HG02943 (cell line): ENCODE measurements at regions not wholly inside any gene's neighbourhood (a gene's known extent, or its start where the extent isn't known, plus 50 kb on each side); places are given as distances from the start of the nearest gene placed in this dataset.

Experiments used
- ATAC-seq: cut with Tn5 transposase; IDR thresholded peaks from one replicate; pipeline ENCODE4 v1.9.1; 2021; ENCODE audit warnings: mild to moderate bottlenecking, low read depth, moderate library complexity; ENCODE audit not compliant: unreplicated experiment

DNA sequence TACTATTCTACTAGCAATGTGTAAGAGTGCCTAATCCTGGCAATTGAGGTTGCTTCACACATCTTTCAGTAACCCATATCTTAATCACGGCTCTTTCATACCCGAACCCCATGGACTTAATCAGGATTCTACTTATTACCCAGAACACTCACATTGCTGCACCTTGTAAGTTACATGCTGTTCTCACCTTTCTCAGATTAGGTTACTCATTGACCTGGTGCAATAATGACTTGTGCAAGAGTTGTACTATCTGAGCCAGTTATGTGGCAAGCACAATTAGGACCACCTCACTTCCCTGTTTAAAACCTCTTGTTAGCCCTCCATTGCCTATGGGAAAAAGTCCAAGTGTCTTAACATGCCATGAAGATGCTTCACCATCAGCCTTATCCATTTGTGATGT, 306.7 kb upstream of the E2F7 start:
- no peak for ATAC-seq

DNA sequence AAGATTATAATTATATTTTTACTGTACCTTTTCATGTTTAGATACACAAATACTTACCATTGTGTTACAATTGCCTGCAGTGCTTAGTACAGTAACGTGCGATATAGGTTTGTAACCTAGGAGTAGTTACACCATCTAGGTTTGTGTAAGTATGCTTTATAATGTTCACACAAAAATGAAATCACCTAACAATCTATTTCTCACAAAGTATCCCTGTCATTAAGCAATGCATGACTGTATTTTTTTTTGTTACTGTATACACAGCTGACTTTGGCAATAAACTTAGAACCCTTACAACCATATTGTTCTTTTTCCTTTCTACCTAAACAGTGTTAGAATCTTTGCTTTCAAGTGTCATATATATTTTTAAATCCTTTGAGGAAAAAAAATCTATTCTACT, 303.0 kb upstream of the E2F7 start:
- ATAC-seq = no peak

DNA sequence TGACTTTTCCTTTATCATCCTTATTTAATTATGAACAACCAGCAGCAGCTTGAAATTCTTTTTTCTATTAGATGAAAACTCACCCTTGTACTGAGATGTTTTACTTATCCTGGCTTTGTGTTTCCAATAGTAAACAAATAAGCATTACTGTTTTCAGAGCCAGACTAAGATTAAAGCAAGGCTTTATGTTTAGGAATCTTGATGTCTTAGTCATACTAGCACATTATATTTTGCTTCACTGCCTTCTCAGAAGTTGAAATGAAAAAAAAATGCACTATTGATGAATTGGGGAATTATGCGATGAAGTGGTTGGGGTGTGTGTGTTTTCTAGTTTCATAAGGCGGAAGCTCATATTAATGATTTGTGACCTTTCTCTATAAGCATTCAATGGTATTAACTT, 301.2 kb upstream of the E2F7 start:
- no peak for ATAC-seq

DNA sequence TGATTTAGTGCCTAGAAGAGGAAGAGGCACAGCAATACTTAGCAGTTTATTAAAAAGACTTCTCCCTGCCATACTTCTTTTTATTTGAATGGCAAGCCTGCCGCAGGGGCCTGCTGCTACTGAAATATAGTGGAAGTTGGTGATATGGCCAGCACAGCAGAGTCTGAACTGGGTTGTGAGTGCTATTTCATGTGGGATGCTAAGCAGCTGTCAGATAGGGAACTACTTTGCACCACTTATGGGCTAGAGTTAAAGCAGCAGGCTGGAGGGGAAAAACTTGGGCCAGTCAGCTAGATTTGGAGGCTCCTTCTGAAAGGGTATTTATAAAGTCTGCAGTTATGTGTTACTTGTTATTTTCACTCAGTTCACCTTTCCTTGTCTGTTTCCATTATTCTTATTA, 299.0 kb upstream of the E2F7 start:
- no peak for ATAC-seq

DNA sequence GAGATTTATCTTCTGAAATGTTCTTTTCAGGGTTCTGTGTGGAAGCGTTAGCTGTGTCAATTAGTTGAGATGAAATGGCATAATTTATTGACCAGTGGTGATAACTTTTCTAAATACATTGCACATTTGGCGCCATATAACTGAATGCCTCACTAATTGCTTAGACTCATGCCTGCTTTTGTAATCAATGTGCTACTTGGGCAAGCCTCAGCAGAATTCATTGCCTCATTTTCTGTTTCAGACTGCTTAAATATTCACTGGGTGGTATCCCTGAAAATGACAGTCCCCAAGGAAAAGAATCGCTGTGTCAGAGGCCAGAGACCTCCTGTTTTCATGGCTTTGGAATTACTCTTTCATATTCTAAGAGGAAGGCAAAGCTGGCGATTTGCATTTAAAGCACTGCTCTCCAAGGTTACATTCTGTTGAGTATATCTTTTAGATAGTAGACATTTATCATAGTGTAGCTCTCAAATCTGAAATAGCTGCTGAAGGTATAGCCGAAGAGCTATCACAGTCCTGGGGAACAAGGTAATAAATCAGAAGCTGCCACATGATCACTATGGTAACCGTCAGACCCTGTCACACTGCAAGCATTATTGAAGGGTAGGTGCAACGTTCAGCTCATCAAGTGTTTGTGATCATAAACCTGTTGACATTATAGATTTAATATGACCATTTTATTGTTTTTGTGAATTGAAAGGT, 297.3 kb upstream of the E2F7 start:
- ATAC-seq = no peak

DNA sequence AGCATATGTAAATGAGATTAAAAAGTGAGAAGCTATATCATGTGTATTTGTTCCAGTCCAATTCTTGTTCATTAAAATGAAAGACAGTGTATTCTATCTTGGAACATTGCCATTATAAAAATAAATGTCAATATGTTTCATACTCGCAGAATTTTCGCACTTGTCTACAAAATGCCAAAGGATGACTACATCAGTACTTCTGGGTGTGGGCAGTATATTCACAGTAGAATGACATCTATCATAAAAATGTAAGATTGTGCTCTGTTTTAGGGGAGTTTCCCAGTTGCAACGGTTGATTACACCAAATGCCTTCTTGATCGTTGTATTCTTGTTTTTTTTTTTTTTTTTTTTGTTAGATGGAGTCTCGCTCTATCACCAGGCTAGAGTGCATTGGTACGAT, 292.3 kb upstream of the E2F7 start:
- no peak for ATAC-seq

DNA sequence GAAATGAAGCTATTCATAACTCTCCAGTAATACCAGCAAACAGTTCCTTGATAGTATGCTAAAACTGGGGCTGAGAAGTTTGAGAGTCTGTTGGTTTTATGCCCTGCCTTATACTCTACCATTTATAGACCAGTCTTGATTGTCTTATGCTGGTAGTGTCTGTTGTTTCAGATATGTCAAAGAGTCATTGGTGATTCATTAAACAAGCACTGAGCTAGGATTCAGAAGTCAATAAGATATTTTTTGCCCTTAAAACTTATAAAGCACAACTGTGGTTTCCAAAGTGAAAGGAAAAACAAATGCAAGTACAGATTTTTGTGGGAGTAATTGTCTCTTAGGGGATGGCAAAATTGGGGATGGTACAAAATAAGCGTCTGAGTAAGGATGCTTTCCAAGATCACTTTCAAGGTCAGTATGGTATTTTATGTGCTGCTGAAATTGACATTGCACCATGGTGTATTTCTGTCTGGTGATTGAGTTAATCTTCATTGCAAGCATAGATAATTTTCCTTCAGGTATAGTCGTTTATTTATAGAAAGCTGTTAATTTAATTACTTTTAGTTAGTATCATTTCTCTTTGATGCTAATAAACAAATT, 289.5 kb upstream of the E2F7 start:
- no peak for ATAC-seq

DNA sequence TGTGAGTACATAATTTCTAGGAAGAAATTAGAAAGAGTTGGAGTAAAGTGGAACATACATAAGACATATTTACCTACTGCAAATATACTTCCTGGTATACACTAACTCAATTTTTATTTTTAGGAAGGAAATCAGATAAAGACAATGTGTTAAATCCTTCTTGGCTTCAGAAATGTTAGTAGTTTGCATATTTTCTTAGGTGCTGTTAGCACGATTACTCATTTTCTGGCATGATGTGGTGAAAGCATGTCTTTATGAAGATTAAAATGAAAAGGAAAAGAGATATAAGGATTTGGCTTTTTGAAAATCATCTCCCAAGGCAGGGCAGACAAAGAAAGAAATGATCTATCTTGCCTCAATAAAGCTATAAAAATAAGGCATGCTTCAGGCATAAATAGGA, 287.6 kb upstream of the E2F7 start:
- no peak for ATAC-seq

DNA sequence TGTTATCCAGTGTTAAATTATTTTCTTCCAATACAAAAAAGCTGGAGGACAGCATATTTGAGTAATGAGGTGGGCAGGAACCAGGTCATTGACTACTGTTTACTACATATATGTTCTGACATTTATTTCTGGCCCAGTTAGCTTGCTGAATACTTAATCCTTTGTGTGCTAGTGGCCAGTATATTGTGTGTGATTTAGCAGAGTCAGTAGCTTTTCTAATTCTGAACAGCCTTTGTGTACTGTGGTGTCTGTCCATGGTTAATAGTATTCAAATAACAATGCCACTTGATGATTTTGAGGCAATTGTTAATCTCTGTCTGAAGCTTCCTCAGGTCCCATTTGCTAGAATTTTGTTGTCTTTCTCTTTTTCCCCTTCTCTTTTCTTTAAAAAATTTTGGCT, 286.5 kb upstream of the E2F7 start:
- no peak for ATAC-seq

DNA sequence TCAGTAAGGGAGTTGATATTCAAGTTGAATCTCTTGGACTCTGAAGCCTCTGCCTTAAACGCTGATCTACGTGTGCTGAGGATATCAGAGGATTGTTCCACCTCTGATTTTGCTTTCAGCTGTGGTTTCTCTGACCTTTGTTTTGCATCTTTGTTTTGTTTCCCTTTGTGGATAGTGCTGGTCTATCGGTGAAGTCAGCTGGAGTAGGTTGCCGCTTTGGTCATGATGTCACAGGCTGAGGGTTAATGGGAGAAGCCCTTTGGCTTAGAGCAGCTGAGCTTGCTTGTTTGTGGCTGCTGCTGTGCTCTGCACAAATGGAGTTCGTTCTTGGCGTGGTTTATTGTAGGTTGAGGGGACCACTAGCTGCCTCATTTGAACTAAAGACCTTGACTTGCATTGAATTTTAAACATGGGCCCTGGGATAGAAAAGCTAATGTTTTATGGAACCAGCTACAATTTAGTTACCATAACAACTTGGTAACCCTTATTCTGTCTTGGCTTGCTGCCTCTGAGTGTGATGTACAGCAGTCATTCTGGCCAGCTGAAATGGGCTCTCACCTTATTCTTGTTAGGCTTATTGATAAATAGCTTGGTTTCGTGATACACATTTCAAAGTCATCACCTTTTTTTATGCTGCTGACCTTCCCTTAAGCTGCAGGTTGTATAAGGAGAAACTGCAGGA, 284.5 kb upstream of the E2F7 start:
- ATAC-seq = no peak

DNA sequence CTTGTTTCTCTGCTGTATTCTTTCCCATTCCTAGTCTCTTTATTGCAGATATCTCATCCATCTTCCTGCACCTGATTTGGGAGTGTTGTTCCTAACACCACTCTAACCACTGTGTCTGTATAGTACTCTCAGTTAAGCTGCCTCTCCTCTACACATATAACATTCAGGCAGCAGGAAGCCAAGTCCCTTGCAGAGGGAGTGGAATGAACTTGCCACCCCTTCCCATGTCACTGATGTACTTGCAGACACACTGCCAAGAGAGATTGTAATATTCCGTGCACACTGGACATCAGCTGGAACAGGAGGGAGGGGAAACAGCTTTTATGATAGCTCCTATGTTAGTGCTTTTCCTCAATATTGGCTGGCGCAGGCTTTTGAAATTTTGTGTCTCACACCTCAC, 281.6 kb upstream of the E2F7 start:
- ATAC-seq = no peak

DNA sequence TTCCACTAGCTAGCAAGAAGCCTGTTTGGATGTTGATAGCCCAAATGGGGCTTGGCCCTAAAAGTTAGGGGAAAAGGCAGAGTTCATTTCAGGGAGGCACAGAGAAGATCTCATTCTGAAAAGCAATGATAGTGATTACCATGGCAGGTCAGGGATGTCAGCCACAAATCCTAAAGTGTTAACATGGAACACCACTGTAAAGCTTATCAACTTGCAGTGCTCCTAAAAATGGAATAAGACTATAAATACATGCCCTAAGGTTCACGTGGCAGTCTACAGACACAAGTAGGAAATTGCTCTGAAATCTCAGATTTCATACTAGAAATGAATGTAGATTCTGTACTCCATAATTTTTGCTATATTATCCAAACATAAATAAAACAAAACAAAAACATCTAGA, 280.0 kb upstream of the E2F7 start:
- ATAC-seq = no peak

DNA sequence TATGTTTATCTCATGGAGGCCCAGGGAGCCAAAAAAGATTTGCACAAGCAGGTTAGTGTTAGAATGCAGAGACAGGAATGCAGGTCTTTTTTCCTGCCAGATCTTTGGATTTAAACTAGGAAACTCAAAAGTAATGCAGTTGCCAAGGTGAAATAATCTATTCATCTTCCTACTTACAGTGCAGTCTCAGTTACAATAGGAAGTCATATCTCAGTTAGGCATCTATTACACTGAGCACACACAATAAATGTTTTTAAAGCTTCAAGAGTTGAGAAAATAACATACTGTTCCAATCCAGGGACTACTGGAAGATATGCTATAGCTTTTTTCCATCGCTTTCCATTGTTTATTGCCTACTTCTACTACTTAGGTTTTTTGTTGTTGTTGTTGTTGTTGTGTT, 279.3 kb upstream of the E2F7 start:
- no peak for ATAC-seq

DNA sequence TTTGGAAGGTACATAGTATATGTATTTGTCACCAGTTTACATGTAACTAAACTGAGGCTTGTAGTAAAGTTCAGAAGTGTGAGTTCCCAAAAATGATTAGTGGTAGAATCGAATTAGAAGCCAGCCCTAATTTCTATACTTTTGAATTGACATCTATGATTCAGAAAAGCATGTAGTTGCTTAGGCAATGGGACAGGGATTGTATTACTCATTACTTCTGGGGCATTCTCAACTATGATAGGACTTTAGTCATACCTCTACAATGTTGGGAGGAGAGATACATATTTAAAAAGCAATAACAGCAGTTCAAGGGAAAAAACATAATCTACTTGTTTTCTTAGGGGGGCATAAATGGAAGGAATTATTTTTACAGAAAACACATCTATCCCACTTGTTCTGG, 277.9 kb upstream of the E2F7 start:
- ATAC-seq = no peak

DNA sequence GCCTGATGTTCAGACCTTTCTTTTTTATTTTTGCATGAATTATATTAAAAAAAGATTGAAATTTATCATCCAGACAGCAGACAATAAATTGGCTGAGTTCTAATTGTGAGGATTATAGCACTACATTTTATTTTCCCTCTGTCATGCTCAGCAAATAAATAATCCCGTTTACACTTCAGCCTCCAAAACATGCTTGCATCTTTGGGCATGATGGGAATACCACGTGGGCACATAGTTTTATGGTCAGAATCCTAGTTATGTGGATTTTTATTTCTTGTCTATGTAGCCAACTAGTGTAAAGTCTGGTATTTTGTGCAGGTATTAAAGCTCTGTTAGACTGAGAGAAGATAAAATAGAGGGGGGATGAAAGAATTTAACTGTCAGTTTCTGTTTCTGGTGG, 276.9 kb upstream of the E2F7 start:
- ATAC-seq = no peak

DNA sequence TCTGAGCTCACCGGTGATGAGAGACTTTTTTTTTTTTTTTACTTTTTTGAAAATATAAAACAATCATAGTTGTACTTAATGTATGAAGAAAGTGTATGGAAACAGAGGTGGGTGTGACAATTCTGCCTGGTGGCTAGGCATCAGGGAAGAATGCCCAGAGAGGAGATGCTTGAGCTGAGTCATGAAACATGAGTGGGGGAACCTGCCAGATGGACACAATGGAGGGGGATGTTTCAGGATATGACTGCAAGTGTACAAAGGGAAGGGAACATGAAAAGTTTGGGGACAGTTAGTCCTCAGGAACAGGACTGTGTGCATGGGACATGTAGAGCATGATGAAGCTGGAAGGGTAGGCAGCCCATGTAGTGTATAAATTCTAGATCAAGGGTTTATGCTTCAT, 274.2 kb upstream of the E2F7 start:
- no peak for ATAC-seq

DNA sequence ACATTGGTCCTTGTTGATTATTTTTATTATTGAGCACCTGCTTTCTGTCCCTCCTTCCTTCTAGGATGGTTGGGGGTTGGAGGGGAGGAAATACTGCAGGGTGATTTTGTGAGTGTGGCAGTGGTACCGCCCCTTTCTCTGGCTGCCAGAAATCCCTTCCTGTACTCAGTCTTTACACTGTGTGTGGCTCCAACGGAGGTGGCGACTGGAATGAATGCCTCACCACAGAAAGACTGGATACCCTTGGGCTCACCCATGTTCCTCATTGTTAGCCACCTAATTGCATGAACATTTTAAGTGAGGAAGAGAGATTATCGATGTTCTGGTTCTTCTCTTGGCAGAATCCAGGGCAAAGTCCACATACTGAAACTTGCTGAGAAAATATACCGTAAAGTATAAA, 272.0 kb upstream of the E2F7 start:
- no peak for ATAC-seq

DNA sequence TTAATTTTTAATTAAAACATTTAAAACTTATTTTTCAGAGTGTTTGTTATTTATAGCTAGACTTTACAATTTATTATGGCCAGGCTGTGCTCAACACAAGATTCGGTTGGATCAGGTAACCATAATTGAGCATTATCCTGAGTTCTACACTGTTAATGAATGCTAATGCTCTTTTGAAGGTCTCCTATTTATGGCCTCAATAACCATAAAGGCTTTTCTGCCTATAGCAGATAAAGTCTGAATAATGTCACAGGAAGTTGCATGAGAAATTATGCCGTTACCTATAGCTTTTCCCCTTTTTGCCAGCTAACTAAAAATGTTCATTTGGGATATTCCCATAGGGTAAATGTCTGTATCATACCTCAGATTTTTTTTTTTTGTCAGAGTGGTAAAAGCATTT, 269.4 kb upstream of the E2F7 start:
- no peak for ATAC-seq

DNA sequence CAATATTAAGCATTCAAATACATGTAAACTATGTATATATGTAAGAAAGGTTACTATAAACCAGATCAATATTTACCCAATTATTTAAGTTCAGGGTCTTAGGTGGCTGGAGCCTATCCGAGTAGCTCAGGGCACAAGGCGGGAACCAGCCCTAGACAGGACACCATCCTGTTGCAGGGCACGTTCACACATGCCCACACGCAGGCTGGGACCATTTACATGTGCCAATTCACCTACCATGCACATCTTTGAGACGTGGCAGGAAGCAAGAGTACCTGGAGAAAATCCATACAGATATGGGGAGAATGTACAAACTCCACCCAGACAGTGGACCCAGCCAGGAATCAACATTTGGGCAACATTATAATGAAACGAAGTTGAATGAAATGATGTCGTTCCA, 263.0 kb upstream of the E2F7 start:
- ATAC-seq = no peak

DNA sequence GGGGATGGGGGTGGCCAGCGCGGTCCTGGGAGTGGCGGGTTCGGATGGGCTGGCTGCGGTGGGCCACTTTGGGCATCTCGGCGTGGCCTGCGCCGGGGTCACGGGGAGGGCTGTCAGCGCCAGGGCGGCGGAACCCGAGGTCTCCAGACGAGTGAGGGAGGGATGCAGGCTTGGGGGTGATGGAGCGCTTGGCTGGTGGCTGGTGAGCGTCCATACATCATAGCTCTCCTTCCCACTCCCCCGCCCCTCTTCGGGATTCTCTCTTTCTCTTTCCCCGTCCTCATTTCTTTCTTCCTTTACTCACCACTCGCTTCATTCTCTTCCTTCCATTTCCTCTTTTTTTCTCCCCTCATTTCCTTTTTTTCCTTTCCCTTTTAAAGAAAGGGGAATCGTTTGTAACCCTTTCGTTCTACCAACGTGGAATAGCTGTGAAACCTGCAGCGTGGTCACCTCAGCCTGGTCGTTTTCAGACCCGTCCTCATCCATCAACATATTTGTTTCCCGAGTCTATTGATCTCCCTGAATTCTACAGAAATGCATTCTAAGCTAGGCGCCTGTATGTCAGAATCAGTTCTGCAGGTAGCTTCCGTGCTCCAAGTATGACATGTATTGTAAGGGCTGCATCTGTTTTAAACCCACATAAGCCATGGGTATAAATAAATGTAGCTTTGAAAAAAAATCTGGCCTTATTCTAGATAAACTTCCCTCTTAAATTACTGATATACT, 260.3 kb upstream of the E2F7 start:
- no peak for ATAC-seq

DNA sequence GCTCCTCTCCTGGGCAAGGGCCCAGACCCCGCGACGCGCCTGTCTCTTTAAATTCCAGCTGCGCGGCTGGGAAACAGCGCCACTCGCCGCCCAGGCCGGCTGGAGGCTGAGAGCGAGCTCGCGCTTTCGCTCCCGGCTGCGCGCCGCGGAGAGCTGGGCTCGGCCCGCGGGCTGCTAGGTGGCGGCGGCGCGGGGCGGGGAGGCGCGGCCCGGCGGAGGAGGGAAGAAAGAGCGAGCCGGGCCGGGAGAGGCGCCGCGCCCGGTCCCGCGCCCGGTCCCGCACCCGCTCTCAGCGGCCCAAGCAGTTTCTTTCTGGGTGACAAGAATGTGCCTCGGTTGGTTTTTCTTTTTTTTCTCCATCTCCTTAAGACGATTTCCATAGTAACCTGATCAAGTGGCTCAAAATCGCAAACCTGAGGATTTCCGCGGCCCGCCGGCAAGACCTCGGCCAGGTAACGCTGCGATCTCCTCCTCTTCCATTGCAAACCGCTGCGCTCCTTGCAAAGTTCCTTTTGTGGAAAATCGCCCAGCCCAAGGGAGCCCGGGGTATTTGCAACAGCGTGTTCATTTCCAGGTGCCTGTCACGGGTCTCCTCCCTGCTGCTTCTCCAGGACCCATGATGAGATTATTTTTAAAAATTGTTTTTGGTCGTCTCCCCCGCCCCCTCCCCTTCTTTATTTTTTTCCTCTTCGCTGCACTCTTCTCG, 259.5 kb upstream of the E2F7 start:
- peak; percentile 93 for ATAC-seq
